ENCODE measurements at regions not wholly inside any gene's neighbourhood (a gene's known extent, or its start where the extent isn't known, plus 50 kb on each side); places are given as distances from the start of the nearest gene placed in this dataset.

DNA sequence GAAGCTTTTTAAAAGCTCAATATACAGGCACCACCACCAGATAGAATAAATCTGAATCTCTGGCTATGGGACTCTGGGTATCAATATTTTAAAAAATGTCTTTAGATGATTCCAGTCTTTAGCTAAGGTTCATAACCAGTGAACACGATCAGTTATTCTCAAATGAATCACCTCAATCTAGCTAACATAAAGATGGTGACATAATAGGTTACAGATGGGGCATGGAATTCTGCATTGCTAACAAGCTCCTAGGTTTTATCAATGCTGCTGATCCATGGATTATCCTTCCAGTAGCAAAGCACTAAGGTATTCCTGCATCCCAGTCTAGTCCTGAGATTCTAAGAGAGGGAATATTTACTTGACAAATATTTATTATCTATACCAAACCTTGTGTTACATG, 415.5 kb upstream of the CDH11 start:
- no peak for DNase-seq (ENCODE audit: low read depth in 4 of 4, low spot score in 1 of 4)

DNA sequence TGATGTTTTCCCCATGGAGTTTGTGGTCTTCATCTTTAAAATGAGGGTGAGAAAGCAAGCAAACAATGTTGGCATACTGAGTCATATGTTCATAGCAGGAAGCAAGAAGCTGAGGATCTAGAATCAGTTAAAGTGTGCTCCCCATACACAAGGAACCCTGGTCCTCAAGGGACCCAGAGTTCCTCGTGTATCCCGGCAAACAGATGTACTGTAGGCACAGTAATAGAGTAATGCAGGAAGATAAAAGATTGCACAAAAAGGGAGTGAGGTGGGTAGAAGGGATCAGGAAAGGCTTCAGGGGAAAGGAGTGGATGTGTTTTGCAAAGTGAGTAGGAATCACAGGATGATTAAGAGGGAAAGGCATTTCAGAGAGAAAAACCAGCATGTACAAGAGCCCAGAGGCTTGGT, 412.3 kb upstream of the CDH11 start:
- no peak for DNase-seq (ENCODE audit: low read depth in 4 of 4, low spot score in 1 of 4)

DNA sequence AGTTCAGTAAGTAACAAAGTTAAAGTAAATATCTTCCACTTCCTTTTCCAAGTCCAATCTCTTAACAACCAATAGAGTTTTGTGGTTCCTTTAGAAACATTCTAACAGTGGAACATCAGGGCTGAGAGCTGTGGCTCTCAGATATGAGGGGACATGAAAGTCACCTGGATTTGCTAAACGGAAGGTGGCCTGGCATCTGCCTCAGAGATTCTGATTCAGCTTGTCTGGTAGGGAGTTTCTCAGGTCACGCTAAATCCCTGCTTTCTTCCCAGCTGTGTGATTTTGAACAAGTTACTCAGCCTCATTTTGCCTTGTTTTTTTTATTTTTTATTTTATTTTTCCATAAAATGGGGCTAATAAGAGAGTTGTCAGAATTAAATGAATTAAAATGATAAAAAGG, 411.0 kb upstream of the CDH11 start:
- DNase-seq (ENCODE audit: low read depth in 4 of 4, low spot score in 1 of 4), result no peak

DNA sequence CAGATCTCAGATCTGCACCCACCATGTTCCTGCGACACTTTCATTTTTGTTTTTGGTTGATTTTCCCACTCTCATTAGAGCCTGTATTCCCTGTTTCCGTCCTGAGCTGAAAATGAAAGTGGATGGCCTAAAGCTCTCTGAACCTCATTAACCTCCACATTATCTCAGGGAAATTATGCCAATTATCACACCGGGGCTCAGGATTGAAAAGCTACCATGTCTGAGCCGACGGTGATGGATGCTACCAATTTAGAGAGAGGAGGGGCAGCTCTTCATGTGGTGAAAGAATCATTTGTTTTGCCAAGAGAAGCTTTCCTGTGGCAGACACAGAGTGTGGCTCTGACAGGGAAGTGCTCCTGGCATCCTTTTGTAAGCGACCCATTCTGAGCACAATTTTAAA, 410.4 kb upstream of the CDH11 start:
- no peak for DNase-seq (ENCODE audit: low read depth in 4 of 4, low spot score in 1 of 4)

DNA sequence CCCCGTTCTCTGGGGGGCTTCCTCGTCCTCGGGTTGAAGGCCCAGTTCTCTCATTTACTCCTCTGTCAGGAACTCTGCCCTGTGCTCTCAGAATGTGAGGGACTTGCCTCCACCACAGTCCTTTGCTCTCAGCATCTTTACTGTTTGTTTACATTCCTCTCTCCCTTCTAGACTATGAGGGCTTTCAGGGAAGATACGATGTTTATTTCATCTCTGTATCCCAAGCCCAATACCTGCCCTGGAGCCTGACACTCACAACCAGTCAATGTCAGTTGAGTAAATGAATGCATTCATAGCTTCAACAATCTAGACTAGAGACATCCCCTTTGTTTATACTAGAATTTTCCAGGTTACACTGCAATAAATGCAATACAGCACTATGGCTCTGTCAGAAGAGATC, 409.6 kb upstream of the CDH11 start:
- no peak for DNase-seq (ENCODE audit: low read depth in 4 of 4, low spot score in 1 of 4)

DNA sequence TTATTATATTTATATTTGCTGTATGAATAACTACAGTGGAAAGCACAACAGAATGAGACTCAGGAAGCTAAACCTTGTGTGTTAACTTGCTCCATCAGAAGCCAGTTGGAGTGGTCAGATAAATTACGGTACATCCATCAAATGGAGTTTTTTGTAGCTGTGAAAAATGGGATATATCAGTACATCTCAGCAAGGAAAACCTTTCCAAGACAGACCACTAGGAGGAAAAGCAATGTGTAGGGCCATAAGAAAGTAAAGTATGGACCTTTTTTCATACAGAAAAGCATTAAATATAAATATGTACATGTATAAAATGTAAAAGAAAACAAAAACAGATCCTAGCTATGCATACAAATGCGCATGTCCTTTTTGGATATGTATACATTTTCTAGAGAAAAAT, 403.8 kb upstream of the CDH11 start:
- no peak for DNase-seq (ENCODE audit: low read depth in 4 of 4, low spot score in 1 of 4)

DNA sequence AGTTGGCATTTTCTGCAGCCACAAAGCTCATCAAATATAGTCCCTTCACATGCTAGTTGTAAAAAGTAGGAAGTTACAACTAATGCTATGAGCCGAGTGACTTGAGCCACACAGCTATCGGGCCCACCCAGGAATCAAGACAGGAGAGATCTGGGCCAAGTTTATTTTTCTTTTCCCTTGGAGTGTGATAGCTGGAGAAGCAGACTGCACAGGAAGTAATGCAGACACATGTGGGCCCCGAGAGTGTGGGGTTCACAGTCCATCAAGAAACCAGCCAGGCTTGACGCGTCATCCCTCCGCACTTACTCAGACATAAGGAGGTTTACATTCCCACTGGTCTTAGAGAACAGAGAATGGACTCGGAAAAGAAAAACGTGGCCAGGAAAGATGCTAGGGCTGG, 403.1 kb upstream of the CDH11 start:
- DNase-seq (ENCODE audit: low read depth in 4 of 4, low spot score in 1 of 4), result no peak

DNA sequence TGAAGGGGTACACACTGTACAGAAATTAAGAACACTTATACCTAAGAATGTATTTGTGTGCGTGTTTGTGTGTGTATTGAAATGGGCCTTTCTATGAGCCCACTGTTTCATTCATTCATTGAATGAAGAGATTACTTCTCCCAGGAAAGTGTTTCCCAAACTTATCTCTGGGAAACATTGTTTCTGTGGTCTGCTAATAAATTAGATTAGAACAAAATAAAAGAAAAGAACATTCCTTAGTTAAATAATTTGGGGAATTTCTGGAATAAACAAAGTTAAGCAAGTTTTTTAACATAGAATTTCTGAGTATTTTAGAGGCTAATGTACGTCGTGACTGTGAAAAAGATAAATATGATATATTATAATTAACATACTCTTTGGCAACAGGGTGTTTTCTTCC, 402.4 kb upstream of the CDH11 start:
- no peak for DNase-seq (ENCODE audit: low read depth in 4 of 4, low spot score in 1 of 4)

DNA sequence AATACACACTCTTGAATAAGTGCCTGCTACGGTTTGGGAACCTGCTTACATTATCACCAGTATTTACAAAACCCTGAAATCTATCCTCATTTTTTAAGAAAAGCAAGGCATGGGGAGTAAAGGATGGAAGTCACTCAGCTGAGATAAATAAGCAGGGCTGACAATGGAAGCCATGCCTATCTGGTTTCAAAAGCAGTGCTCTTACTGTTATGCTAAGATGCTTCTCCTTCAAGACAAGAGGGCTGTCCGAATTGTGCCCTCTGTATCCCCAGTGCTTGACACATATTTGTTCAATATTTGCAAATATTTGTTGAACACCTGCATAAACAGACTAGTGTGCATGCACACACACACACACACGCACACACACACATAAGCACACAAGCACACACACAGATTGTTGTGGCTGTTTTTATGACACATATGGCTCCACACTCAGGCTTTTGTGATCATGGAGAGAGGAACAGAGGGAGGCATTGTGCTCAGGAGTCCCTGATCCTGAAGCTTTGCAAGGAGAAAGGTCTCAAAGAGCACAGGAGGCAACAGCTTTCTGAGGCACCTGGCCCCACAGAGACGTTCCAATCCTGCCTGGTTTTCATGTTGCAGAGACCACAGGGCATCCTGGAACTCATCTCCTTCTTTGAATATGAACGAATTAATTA, 401.6 kb upstream of the CDH11 start:
- DNase-seq (ENCODE audit: low read depth in 4 of 4, low spot score in 1 of 4), result no peak

DNA sequence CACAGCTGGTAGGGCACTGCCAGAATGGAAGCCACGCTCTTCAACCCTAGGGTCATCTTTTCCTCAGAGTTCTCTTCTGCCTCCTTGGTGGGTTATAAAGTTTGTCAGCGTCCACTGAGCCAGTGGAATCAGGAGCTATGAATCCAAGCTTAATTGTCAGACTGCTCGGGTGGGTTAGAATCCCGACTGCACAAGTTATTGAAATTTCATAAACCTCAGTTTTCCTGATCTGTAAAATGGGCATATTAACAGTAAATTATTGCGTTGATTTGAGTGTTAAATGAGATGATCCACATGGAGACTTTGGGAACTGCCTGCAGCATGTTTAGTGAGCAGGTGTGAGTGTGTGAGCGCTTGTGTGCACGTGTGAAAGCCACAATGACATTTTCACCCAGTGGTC, 400.5 kb upstream of the CDH11 start:
- DNase-seq (ENCODE audit: low read depth in 4 of 4, low spot score in 1 of 4), result no peak

DNA sequence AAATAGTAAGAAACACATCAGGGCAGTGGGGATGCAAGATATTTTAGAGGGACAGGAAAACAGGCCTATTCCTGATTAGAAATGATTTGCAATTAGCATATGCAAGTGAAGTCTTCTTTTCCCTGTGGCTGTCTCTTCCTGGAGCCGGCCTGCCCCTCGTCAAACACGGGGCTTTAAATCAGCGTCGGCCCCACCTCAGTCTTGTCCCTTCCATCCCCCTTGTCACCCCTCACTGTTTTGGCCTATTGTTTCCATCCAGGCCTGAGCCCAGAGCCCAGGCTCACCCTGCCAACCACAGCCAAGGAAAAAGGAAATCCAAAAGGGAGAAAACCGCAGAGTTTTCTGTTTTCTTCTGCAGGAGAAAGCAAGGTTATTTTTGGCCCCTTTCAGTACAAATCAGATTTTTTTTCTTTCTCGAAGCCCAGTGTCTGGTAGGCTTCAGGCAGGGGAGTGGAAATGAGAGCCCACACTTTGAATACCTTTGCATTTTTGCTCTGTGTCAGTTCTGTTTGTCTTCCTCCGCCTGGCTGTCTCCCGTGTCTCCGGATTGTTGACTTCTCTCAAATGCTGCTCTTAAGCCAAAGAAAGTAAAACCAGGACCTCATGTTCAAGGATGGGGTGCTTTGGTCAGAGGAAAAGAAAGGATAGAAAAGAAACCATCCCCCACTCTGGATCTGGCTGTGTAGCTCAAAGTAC, 399.9 kb upstream of the CDH11 start:
- no peak for DNase-seq (ENCODE audit: low read depth in 4 of 4, low spot score in 1 of 4)

DNA sequence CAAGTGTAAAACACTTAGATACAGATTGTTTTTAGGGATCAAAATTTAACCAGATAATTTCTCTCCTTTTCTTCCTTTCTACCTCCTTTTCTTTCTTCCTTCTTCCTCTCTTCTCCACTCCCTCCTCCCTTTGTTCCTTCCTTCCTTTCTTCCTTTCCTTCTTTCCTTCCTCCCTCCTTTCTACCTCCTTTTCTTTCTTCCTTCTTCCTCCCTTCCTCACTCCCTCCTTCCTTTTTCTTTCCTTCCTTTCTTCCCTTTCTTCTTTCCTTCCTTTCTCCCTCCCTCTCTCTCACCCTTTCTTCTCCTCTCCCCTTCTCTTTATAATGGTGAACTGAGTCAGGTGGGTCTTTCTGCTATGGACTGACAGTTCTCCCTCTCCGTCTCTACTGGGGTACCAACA, 397.5 kb upstream of the CDH11 start:
- no peak for DNase-seq (ENCODE audit: low read depth in 4 of 4, low spot score in 1 of 4)

DNA sequence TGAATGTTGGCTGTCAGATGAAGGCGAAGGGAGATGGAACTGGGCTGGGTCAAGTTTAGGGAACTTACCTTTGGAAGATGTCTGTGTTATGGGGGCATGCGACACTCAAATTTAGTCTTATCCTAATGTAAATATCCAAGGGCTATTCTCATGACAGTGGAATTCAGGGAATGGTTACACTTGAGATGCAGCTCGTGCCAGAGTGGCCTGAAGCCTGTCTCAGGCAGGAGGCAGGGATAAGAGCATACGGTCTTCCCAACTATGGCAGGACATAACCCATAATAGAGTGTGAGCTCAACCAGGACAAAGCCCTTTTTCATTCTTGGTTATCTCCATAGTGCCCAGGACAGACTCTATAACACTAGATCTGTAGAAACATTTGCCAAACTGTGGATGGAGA, 393.3 kb upstream of the CDH11 start:
- DNase-seq (ENCODE audit: low read depth in 4 of 4, low spot score in 1 of 4), result no peak

DNA sequence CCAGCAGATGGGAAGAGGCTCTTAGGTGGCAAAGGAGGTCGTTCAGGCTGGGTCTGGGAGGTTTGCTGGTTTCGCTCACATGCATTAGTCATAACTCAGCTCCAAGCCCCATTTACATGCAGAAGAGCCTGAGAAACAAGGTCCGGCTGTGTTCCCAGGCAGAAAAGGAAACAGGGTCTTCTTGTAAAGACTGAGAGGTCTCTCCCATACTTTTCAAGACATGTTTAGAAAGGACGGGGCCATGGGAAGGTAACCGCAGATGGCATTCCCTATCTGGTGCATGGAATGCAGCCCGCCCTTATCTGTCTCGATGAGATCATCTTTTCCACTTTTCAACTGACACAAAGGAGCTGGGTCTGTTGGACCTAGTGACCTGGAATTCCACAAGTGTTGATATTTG, 389.0 kb upstream of the CDH11 start:
- DNase-seq (ENCODE audit: low read depth in 4 of 4, low spot score in 1 of 4), result no peak

DNA sequence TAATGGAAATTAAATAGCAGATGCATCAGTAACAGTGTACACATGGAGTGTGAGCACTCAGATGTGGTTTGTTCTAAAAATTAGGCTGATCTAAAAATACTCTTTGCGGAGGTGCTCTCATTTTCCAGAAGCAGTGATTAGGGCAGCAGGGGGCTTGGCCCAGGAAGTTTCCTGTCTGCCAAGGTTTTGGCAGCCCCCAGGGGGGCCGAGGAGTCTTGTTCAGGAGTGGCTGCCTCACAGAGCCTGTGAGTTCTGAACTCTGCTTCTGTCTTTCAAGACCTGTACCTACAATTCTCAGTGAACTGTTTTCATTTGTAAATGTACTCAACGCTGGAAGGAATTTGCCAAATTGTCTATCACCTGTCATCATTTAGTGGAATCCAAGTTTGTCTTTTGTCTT, 388.4 kb upstream of the CDH11 start:
- no peak for DNase-seq (ENCODE audit: low read depth in 4 of 4, low spot score in 1 of 4)

DNA sequence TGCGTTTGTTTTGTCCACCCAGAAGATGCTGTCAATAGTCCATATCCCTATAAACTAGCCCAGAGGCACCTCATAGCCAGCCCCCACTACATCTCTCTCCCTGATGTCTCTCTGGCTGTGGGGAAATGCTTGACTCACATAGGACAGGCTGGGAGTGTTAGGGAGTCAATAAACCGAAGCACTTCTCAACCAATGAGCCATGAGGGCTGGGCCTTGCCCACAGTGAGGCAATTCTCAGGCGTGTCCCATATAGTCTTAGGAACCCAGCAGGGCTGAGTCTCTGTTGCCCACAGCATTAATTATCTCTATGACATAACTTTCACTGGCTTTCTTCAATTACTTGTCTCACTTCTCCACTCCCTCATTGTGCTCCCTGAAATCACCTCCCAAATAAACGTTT, 387.3 kb upstream of the CDH11 start:
- DNase-seq (ENCODE audit: low read depth in 4 of 4, low spot score in 1 of 4), result no peak

DNA sequence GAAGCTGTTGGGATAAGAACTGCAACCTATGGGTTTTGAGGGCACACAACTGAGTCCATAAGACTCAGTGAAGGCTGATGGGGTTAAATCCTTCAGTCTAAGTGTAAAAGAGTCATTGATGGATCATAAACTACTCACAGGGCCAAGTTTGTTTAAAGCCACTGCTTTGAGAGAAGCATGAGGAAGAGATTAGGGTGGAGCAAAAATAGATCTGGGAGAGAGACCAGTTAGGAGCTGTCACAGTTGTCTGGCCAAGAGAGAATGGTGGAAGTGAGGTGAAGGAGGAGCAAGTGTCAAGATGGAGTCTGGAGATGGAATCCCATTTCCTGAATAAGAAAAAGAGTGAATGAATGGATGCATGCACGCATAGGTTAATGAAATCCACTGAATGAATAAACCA, 379.1 kb upstream of the CDH11 start:
- DNase-seq (ENCODE audit: low read depth in 4 of 4, low spot score in 1 of 4), result no peak

DNA sequence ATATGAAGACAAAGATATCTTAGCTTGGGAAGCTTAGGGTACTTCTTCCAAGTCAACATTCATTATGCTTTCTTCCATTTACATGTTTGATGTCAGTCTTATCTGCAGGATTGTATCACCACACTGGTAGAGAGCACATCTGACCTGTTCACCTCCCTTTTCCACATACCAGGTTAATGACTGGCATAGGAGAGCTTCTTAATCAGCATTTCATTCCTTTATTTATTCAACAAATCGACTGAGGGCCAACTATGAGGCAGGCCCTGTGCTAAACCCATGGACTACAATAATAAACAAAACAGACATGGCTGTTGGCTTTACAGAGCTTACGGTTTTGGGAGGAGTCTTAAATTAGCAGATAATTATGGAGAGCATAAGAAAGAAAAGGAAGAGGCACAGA, 378.1 kb upstream of the CDH11 start:
- DNase-seq (ENCODE audit: low read depth in 4 of 4, low spot score in 1 of 4), result no peak

DNA sequence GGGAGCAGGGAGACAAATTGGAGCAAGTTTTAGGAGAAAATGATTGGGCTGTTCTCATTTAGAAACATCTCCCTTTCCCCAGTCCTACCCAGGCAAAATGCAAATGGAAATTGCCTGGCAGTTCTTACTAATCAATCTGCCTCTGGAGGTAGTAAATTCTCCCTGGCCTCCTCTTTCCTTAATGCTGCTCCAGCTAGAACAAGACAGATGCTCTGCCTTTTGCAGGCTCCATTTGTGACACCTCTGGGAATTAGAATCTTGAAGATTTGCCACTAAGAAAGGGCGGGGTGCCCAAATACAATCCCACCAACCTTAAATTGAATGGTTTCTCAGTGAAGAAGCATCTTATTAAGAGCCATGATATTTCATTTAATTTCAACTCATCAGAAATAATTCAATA, 377.7 kb upstream of the CDH11 start:
- no peak for DNase-seq (ENCODE audit: low read depth in 4 of 4, low spot score in 1 of 4)

DNA sequence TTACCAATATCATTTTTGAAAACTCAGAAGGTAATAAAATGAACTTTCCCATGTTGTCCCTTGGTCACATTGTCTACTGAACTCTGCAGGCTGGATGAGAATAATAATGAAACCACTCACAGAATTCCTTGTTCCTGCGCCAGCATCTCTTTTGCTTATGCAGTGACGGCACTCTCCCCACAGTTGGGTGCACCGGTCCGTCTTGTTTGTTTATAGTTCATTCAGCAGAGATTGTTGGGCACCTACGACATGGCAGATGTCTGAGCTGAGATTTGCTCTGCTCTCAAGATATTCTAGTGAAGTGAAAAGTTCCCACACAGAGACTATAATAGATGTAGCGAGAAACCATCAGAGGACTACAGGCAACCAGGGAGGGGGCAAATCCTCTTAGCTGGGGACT, 375.7 kb upstream of the CDH11 start:
- no peak for DNase-seq (ENCODE audit: low read depth in 4 of 4, low spot score in 1 of 4)

DNA sequence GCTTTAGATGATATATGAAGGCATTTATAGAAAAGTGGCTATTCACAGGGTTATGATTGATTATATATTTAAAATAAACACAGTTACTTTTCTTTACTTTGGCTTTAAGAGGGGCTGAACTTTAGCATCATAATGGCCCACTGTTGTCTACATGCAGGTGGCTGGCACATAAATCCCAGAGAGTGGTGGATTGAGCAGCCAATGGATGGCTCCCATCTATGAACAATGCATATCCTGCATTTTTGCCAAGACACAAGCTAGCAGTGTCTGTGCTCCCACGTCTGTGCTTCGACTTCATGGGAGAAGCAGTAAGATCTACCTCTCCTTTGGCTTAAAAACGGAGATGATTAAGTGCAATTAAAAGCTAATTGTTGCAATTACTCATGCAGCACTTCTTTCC, 373.2 kb upstream of the CDH11 start:
- DNase-seq (ENCODE audit: low read depth in 4 of 4, low spot score in 1 of 4), result no peak

DNA sequence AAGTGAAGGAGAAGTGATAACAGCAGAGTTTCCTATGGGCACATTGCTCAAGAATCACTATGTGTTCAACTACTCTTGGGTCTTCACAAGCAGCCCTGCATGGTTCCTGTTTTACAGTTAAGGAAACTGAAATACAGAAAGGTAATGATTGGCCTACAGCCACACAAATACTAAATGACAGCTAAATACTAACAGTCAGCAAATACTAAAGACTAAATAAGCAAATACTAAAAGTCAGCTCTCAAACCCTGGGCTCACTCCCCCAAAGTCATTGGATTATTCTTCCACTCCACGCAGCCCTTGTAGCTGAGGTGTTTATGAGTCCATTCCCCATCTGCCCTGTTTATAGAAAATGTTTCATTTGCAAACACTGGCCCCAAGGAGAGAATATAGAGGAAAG, 372.7 kb upstream of the CDH11 start:
- no peak for DNase-seq (ENCODE audit: low read depth in 4 of 4, low spot score in 1 of 4)

DNA sequence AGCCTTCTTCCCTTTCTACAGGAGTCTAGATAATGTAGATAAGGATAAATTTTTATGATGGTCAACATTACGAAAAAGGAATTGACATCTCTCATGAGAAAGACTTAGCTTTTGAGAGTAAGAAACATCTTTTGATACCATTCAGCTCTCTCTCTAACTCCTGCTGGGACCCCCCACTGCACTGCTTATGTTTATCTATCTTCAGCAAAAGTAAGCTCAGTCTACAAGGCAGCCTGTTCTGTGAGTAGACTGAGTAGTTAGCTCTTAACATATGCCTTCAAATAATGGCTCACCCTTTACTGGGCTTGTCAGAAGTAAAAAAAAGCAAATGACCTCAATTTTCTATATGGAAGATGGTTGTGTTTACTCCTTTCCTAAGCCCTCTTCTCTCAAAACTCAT, 372.2 kb upstream of the CDH11 start:
- DNase-seq (ENCODE audit: low read depth in 4 of 4, low spot score in 1 of 4), result no peak
